ENCODE measurements at regions not wholly inside any gene's neighbourhood (a gene's known extent, or its start where the extent isn't known, plus 50 kb on each side); places are given as distances from the start of the nearest gene placed in this dataset.

DNA sequence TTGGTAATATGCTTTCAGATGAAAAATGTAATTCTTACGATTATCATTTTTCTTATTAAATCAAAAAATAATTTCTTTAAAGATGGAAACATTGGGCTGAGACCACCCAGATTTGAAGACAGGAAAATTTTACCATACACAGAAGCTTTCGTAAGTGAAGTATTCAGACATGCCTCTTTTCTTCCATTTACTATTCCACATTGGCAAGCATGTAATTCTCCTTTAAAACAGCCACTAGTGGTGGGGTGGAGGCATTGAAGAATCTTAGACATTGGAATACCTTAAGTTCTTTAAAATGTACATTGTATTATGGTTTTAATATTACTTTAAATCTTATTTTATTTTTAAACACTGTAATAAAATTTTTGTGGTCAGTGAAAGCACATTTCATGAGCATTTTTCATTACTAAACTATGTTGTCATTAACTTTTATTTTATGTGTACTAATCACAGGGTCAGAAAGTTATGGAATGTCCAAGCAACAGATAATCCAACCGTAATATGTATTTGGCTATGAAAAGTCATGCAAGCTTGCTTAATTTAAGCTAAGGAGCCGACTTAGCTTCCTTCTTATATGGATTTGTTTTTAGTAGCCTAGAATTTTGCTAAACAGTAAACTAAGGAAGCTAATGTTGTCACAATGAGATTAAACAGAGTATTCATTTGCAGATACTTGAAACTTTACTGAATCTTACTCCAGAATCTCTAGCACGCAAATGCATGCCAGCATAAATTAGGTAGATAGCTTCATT is 97.4 kb upstream of the ALDH1A1 start:
- TF ChIP-seq POLR2AphosphoS5 (IDR thresholded peaks at IDR 0.05) (no peak), POLR2A (IDR thresholded peaks at IDR 0.05) (no peak)
